ENCODE measurements at regions not wholly inside any gene's neighbourhood (a gene's known extent, or its start where the extent isn't known, plus 50 kb on each side); places are given as distances from the start of the nearest gene placed in this dataset.

GRCh38 chr4:177728361-177729152 is 286.3 kb upstream of the AGA start:
- TF ChIP-seq CTCF (IDR thresholded peaks at IDR 0.05; ENCODE audit: insufficient read depth, low read length), result no peak
- no peak for DNase-seq (ENCODE audit: low read depth)

DNA sequence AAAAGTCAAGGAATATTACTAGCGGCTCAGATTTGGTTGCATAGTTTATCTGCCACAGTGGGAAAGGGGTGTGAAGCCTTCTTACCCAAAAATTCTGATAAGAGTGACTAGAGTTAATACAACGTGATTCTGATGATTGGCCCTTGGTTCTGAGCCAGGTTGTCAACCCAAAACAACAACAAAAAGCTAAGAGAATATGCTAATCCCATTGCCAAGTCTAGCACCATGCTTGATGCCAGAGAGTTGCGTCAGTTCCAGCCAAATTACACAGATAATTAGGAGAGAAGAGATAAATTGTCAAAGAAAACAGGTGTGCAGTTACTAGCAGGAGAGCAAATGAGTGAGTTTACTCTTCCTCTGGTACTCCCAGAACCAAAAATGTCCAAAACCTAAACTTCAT is 287.4 kb upstream of the AGA start:
- H3K4me3 ChIP-seq (ENCODE audit: low read depth, low read length), result no peak overlapping the region
- no peak for TF ChIP-seq CTCF (IDR thresholded peaks at IDR 0.05; ENCODE audit: insufficient read depth, low read length)
- no peak for DNase-seq (ENCODE audit: low read depth)

More at GRCh38 chr4:177728361-177729152, 286.3 kb upstream of the AGA start:
- H3K4me3 ChIP-seq (ENCODE audit: low read depth, low read length), result no peak overlapping the region

DNA sequence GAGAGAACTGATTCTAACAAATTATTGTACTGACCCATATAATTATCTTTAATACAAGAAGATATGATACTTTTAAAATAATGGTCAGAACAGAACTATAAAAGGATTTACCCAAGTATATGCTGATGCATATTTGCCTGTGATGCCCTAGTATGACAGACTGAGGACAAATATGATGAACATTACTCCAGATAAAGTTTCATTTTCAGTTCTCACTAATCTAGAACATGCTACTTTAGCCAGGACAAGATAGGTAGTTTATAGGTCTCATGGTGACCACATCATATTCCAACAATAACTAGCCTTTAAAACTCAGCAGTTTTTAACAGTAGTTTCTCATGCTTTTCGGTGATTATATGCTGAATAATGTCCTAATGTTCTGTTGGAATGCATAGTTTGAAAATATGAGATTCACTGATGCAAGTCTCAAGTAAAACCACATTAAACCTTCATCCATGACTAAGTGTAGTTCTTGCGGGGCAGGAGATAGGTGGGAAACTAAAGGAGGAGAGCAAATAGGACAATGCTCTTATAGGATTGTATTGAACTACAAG is 295.2 kb upstream of the AGA start:
- DNase-seq (ENCODE audit: low read depth), result no peak
- TF ChIP-seq CTCF (IDR thresholded peaks at IDR 0.05; ENCODE audit: insufficient read depth, low read length), result no peak
- H3K4me3 ChIP-seq (ENCODE audit: low read depth, low read length), result no peak overlapping the region

DNA sequence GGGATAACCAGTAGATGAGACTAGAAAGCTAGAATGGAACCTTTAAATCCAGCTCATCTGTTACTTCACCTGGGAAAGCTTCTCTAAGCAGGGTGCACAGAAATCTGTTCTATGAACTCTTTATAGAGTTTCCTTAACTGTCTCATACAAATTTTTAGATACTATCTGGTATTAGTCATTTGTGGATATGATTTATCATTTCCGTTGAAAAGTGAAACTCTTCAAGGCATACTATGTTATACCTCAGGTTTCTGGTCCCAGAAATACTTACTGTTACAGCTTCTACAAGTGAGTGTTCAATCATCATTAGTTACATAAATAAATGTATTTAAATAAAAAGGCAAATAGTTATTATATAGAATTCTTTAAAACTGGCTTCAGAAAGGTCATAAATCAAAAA is 298.3 kb upstream of the AGA start:
- DNase-seq (ENCODE audit: low read depth), result peak; percentile 4
- no peak for TF ChIP-seq CTCF (IDR thresholded peaks at IDR 0.05; ENCODE audit: insufficient read depth, low read length)
- no peak overlapping the region for H3K4me3 ChIP-seq (ENCODE audit: low read depth, low read length)

GRCh38 chr4:177759729-177760128 is 317.5 kb upstream of the AGA start:
- no peak for DNase-seq (ENCODE audit: low read depth)
- no peak for TF ChIP-seq CTCF (IDR thresholded peaks at IDR 0.05; ENCODE audit: insufficient read depth, low read length)

DNA sequence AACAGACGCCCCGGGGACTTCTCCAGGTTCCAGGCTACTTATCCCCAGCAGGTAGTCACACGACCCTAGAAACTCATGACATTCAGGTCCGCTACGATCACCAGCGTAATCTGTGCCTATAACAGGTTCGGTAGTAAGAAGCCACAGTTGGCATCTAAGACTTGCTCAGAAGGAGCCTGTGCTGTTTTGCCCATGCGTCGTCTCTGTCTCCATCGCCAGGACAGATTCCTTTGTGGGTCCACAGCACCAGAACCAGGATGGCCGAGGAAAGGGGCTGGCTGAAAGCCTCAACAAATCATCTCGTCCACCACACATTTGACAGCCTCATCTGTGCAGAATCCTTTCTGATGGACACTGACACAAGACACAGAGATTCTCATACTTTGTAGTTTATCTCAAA is 319.5 kb upstream of the AGA start:
- no peak for DNase-seq (ENCODE audit: low read depth)
- no peak for TF ChIP-seq CTCF (IDR thresholded peaks at IDR 0.05; ENCODE audit: insufficient read depth, low read length)
- no peak overlapping the region for H3K4me3 ChIP-seq (ENCODE audit: low read depth, low read length)

More at GRCh38 chr4:177759729-177760128, 317.5 kb upstream of the AGA start:
- H3K4me3 ChIP-seq (ENCODE audit: low read depth, low read length), result no peak overlapping the region
